ENCODE measurements at regions not wholly inside any gene's neighbourhood (a gene's known extent, or its start where the extent isn't known, plus 50 kb on each side); places are given as distances from the start of the nearest gene placed in this dataset.

- Histone ChIP-seq H2BK120ac (ENCODE audit: low read depth, low read length) (no peak overlapping the region), H3K4me1 (ENCODE audit: control insufficient read depth, insufficient read depth, low read length) (no peaks in the 10 kb centered on the region), H3K14ac (replicated peaks; ENCODE audit: low read depth, low read length) (no peak overlapping the region), H3K9me1 (ENCODE audit: insufficient read depth, low read length) (no peaks in the 10 kb centered on the region), H3K79me1 (ENCODE audit: low read depth in 1 of 2, low read length in 2 of 2) (no peaks in the 10 kb centered on the region), H3K36me3 (ENCODE audit: control insufficient read depth, insufficient read depth, low read length) (no peaks in the 10 kb centered on the region), H4K8ac (ENCODE audit: low read depth in 2 of 2, low read length in 2 of 2) (no peak overlapping the region), H2BK5ac (ENCODE audit: low read depth, low read length, poor library complexity, severe bottlenecking) (no peak overlapping the region), H2AK5ac (ENCODE audit: low read depth, low read length) (no peak overlapping the region), H3K56ac (ENCODE audit: extremely low read depth, insufficient read depth, low read length) (no peak overlapping the region), H2BK20ac (ENCODE audit: low read depth, low read length) (no peak overlapping the region), H3K4me2 (ENCODE audit: low read depth, low read length) (0 out of 2 replicates have a peak overlapping the region, but pooled peaks have one; percentile 35), H3K27ac (ENCODE audit: insufficient read depth, low read length) (no peak overlapping the region), H3K4ac (ENCODE audit: low read depth, low read length) (no peak overlapping the region), H4K91ac (ENCODE audit: insufficient read depth, low read depth, low read length) (no peak overlapping the region), H2AK9ac (replicated peaks; ENCODE audit: low read depth, low read length, poor library complexity) (no peak overlapping the region), H3K9me3 (ENCODE audit: control insufficient read depth, insufficient read depth, low read length) (no peaks in the 10 kb centered on the region), H4K20me1 (ENCODE audit: insufficient read depth, low read length) (no peaks in the 10 kb centered on the region), H3K27me3 (ENCODE audit: control insufficient read depth, insufficient read depth, low read length) (no peaks in the 10 kb centered on the region), H4K5ac (ENCODE audit: low read depth, low read length) (no peak overlapping the region), H3K18ac (ENCODE audit: low read depth, low read length) (no peak overlapping the region), H3K4me3 (ENCODE audit: insufficient read depth, low read depth, low read length) (no peak overlapping the region), H3K23ac (ENCODE audit: low read depth, low read length) (no peak overlapping the region), H2AFZ (replicated peaks; ENCODE audit: low read length, poor library complexity) (no peak overlapping the region), H2BK15ac (ENCODE audit: low read depth, low read length) (no peak overlapping the region), H3K9ac (ENCODE audit: low read depth, low read length) (no peak overlapping the region)
- intact Hi-C loops (cut with micrococcal nuclease): loop anchor here (10.0 kb wide), 1 partner anchor 1280 kb away; no protein-coding TSS in a partner anchor
- ATAC-seq (ENCODE audit: low read depth): no peak
- BruUV-seq (replicated peaks): no TSS peak
- DNase-seq: peak; percentile 37
- TF ChIP-seq MAFK (IDR thresholded peaks at IDR 0.05; ENCODE audit: low read depth, low read length): no peak
- no peak for TF ChIP-seq MXI1 (IDR thresholded peaks at IDR 0.05; ENCODE audit: borderline replicate concordance, low read depth, low read length)
- TF ChIP-seq ELK1 (IDR thresholded peaks at IDR 0.05; ENCODE audit: borderline replicate concordance, low read depth, low read length): no peak
- ChIA-PET CTCF (interaction anchor here (1.7 kb wide), 1 partner anchor 10 kb away, joined by 8 read pairs; no protein-coding TSS in a partner anchor), POLR2A (ENCODE audit: unreplicated experiment) (no interaction called here)
- dilution Hi-C loops (cut with HindIII; ENCODE audit: low sequenced_read_pairs, unreplicated experiment): no loop called here
- in situ Hi-C loops (cut with MboI; ENCODE audit: low sequenced_read_pairs): loop anchor here (25.0 kb wide), 1 partner anchor 1243 kb away; no protein-coding TSS in a partner anchor
- WGBS, 2 experiments (ENCODE audit: extremely low coverage in 2 of 2, insufficient read length in 1 of 2): no CpG with 5 or more reads among the region's 5 CpGs
Observed at GRCh38 chr5:97544678-97545077, 361.6 kb upstream of the RIOK2 start.
